NCI-H345 treated with DMSO at 0.1 percent for 48 hours (cell line): ENCODE measurements at regions not wholly inside any gene's neighbourhood (a gene's known extent, or its start where the extent isn't known, plus 50 kb on each side); places are given as distances from the start of the nearest gene placed in this dataset.
A peak's percentile ranks its signal among the peaks of the same experiment; 100 is the strongest.

Source experiments
- DNase-seq: peaks from one replicate; lab custom pipeline; 2025; ENCODE audit not compliant: unreplicated experiment; lab: John Stamatoyannopoulos, UW

GRCh38 chr12:20967756-20968155 is 157.3 kb downstream of the SLCO1B3 start:
- no peak for DNase-seq

DNA sequence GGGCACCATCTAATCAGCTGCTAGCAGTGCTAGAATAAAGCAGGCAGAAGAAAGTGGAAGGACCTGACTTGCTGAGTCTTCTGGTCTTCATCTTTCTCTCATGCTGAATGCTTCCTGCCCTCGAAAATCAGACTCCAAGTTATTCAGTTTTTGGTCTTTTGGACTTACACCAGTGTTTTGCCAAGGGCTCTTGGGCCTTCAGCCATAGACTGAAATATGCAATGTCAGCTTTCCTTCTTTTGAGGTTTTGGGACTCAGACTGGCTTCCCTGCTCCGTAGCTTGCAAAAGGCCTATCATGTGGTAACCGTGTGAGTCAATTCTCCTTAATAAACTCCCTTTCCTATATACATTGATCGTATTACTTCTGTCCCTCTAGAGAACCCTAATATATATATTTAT is 159.3 kb downstream of the SLCO1B3 start:
- DNase-seq: no peak

GRCh38 chr12:20985399-20985798 is 145.6 kb upstream of the SLCO1B1 start:
- no peak for DNase-seq

- no peak for DNase-seq
Observed at GRCh38 chr12:21001778-21002177, 129.2 kb upstream of the SLCO1B1 start.

DNA sequence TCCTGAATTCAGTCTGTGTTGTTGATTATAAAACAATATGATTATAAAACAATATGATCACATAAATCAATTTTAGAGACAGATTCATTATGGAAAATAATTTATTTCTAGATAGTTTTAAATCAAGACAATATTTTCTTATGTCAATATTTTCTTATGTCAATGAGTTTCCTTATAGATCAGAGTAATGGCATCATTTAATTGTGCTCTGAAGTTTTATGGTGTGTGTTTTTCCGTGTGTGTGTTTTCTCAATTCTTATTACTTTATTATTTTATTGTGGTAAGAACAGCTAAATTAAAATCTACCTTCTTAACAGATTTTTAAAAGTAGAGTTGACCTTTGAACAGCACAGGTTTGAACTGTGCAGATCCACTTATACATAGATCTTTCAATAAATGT is 105.3 kb upstream of the SLCO1B1 start:
- DNase-seq: no peak

GRCh38 chr12:21026302-21026701 is 104.7 kb upstream of the SLCO1B1 start:
- peak; percentile 96 for DNase-seq

DNA sequence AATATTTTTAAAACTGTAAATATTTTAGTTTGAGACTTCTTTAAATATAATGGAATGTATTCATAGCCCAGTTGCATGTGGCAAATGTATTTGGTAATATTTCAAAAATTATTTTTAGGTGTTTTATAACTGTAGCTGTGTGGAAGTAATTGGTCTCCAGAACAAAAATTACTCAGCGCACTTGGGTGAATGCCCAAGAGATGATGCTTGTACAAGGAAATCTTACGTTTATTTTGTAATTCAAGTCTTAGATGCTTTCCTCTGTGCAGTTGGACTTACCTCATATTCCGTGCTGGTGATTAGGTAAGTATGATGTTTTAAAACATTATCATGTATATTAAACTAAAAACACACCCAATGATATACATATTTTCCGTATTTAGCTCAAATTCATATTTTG is 76.7 kb upstream of the SLCO1B1 start:
- DNase-seq: no peak

DNA sequence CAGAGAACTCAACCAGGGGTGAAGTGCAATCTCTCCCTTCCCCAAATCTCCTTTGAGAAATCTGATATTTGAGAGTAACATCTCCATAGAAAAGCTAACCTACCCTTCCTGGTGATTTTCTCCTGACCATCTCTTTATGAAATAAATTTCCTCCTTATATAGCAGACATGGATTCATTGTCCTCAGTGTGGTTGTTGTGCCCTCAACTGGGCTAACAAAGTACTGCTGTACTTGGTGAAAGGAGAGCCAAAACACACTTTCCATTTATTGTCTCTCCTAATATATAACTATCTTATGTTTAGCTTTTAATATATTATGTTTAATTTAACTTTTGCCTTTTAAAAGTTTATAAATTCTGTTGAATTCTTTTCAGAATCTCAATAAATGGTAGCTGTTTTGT is 65.1 kb upstream of the SLCO1B1 start:
- peak; percentile 7 for DNase-seq

- no peak for DNase-seq
Observed at GRCh38 chr12:21073129-21073528, 57.9 kb upstream of the SLCO1B1 start.

DNA sequence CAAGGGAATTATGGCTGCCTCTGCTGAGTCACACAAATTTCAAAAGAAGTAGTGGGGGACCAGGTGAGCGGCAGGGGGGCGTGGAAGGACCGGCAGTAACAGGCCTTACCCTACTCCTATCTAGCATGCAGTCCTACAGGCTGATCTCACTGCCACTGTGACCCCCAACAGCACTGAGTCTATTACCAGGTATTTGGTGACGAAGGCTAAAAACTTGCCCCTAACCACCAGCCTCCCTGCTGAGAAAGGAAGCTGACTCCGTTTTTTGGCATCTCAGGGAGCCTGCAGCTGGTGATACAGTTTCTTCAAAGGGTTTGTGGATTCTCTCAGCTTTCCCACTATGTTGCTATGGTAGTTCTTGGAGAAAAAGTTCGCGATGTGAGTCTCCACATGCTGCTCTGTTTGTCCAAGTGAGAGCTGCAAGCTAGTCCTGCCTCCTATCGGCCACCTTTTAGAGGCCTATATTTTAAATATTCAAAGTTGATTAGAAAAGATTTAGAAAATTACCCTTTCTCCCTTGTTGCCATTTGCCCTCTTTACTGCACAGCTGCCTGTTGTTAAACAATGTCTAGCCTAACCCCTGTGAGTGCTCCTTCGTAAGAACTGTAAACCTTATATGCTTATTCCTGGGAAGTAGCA is 57.1 kb upstream of the SLCO1B1 start:
- no peak for DNase-seq
